SK-N-SH treated with all-trans-retinoic acid at 6 μM for 48 hours (cell line): ENCODE measurements at regions not wholly inside any gene's neighbourhood (a gene's known extent, or its start where the extent isn't known, plus 50 kb on each side); places are given as distances from the start of the nearest gene placed in this dataset.

Source experiments
- ATAC-seq: fragments of 200-7000 bp; cut with Tn5 transposase; 3 replicates; pipeline ENCODE4 v1.9.1; 2020; ENCODE audit warnings: mild to moderate bottlenecking, moderate library complexity
- ARNTL ChIP-seq: fragments of 450-650 bp; formaldehyde crosslinking; IDR thresholded peaks from 2 replicates; pipeline ENCODE4 v1.5.0; 2020; ENCODE audit warnings: low read depth, mild to moderate bottlenecking, moderate library complexity, borderline replicate concordance
- BACH2 ChIP-seq: fragments of 250-450 bp; sonication (Bioruptor Pico); IDR thresholded peaks from 2 replicates; pipeline ENCODE4 v1.9.0; 2021; ENCODE audit warnings: mild to moderate bottlenecking, borderline replicate concordance
- CREB5 ChIP-seq: fragments of 250-450 bp; sonication (Bioruptor Pico); IDR thresholded peaks from 2 replicates; pipeline ENCODE4 v1.5.1; 2020; ENCODE audit warnings: low read depth, mild to moderate bottlenecking, moderate library complexity
- CSDC2 ChIP-seq: fragments of 250-450 bp; sonication (Bioruptor Pico); IDR thresholded peaks from 2 replicates; pipeline ENCODE4 v1.5.0; 2020; ENCODE audit warnings: mild to moderate bottlenecking, moderate library complexity
- CSRNP3 ChIP-seq: fragments of 250-450 bp; sonication (Bioruptor Pico); IDR thresholded peaks from 2 replicates; pipeline ENCODE4 v1.5.1; 2021; ENCODE audit warnings: mild to moderate bottlenecking, moderate library complexity
- ESRRG ChIP-seq: fragments of 250-450 bp; sonication (Bioruptor Pico); IDR thresholded peaks from 2 replicates; pipeline ENCODE4 v1.6.1; 2021; ENCODE audit warnings: mild to moderate bottlenecking
- ISL1 ChIP-seq: fragments of 250-450 bp; sonication (Bioruptor Pico); IDR thresholded peaks from 2 replicates; pipeline ENCODE4 v2.1.2; 2022; ENCODE audit warnings: mild to moderate bottlenecking, moderate library complexity
- OSR1 ChIP-seq: fragments of 250-450 bp; sonication (Bioruptor Pico); IDR thresholded peaks from 2 replicates; pipeline ENCODE4 v1.8.0; 2022; ENCODE audit warnings: moderate library complexity, mild to moderate bottlenecking, inconsistent platforms
- PATZ1 ChIP-seq: fragments of 250-450 bp; sonication (Bioruptor Pico); IDR thresholded peaks from 2 replicates; pipeline ENCODE4 v1.8.0; 2020; ENCODE audit warnings: mild to moderate bottlenecking, moderate library complexity, borderline replicate concordance
- POU6F1 ChIP-seq: fragments of 250-450 bp; sonication (Bioruptor Pico); IDR thresholded peaks from 2 replicates; pipeline ENCODE4 v1.8.0; 2021; ENCODE audit warnings: low read depth, mild to moderate bottlenecking, moderate library complexity, borderline replicate concordance
- PPARA ChIP-seq: fragments of 250-450 bp; sonication (Bioruptor Pico); IDR thresholded peaks from 2 replicates; pipeline ENCODE4 v1.5.0; 2020; ENCODE audit warnings: mild to moderate bottlenecking, borderline replicate concordance
- RARB ChIP-seq: fragments of 250-450 bp; sonication (Bioruptor Pico); IDR thresholded peaks from 2 replicates; pipeline ENCODE4 v1.8.0; 2021; ENCODE audit warnings: mild to moderate bottlenecking, moderate library complexity
- SNAI2 ChIP-seq: fragments of 250-450 bp; sonication (Bioruptor Pico); IDR thresholded peaks from 2 replicates; pipeline ENCODE4 v1.5.0; 2020; ENCODE audit warnings: mild to moderate bottlenecking, moderate library complexity
- TCF4 ChIP-seq: fragments of 250-450 bp; sonication (Bioruptor Pico); IDR thresholded peaks from 2 replicates; pipeline ENCODE4 v1.8.0; 2021; ENCODE audit warnings: mild to moderate bottlenecking, moderate library complexity, borderline replicate concordance
- TOX ChIP-seq: fragments of 250-450 bp; sonication (Bioruptor Pico); IDR thresholded peaks from 2 replicates; pipeline ENCODE4 v1.8.0; 2021; ENCODE audit warnings: mild to moderate bottlenecking, moderate library complexity, borderline replicate concordance
- TSHZ2 ChIP-seq: fragments of 250-450 bp; sonication (Bioruptor Pico); IDR thresholded peaks from 2 replicates; pipeline ENCODE4 v1.5.0; 2020; ENCODE audit warnings: mild to moderate bottlenecking, moderate library complexity
- ZC3H10 ChIP-seq: fragments of 250-450 bp; sonication (Bioruptor Pico); IDR thresholded peaks from 2 replicates; pipeline ENCODE4 v1.5.1; 2021; ENCODE audit warnings: mild to moderate bottlenecking, moderate library complexity
- ZFP3 ChIP-seq: fragments of 250-450 bp; sonication (Bioruptor Pico); IDR thresholded peaks from 2 replicates; pipeline ENCODE4 v1.5.0; 2020; ENCODE audit warnings: mild to moderate bottlenecking, moderate library complexity
- ZFP30 ChIP-seq: fragments of 450-650 bp; formaldehyde crosslinking; IDR thresholded peaks from 2 replicates; pipeline ENCODE4 v1.5.0; 2022; ENCODE audit warnings: mild to moderate bottlenecking, moderate library complexity
- ZNF8 ChIP-seq: fragments of 450-650 bp; formaldehyde crosslinking; IDR thresholded peaks from 2 replicates; pipeline ENCODE4 v1.5.0; 2020; ENCODE audit warnings: mild to moderate bottlenecking, moderate library complexity

- TF ChIP-seq ISL1 (CRISPR knock-in tag) (no peak), ZC3H10 (CRISPR knock-in tag) (no peak), OSR1 (CRISPR knock-in tag) (no peak), CSRNP3 (CRISPR knock-in tag) (no peak), PPARA (CRISPR knock-in tag) (no peak), ZFP3 (no peak), BACH2 (CRISPR knock-in tag) (no peak), ZFP30 (CRISPR knock-in tag) (no peak), CSDC2 (no peak), POU6F1 (CRISPR knock-in tag) (no peak)
Measured at GRCh38 chr18:69209761-69210160, 190.9 kb upstream of the DOK6 start.

DNA sequence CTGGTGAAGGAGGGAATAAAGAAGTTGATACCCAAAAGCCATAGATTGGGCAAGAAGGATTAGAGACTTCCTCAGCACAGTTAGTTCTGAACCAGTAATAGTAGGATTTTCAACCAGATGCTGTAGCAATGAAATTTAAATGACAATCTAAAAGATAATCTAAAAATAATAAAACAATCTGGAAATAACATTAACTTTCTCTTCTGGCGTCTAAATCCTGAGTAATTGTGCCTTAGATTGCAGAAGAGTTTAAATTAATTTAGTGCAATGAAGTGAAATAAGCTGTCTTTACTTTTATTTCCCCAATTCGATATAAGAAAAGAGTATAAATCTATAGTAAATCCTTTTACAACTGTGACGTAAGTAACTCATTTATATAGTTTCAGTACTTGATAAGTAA is 186.8 kb upstream of the DOK6 start:
- no peak for ATAC-seq

More at GRCh38 chr18:69209761-69210160, 190.9 kb upstream of the DOK6 start:
- ATAC-seq = no peak

GRCh38 chr18:69215161-69215560 is 185.5 kb upstream of the DOK6 start:
- ATAC-seq = no peak
- TF ChIP-seq ARNTL (CRISPR knock-in tag) = no peak
- TF ChIP-seq ZFP3 = no peak
- TF ChIP-seq ZFP30 (CRISPR knock-in tag) = no peak
- TF ChIP-seq CREB5 (CRISPR knock-in tag) = no peak
- TF ChIP-seq CSRNP3 (CRISPR knock-in tag) = no peak
- no peak for TF ChIP-seq RARB (CRISPR knock-in tag)
- TF ChIP-seq TSHZ2 (CRISPR knock-in tag) = no peak
- TF ChIP-seq OSR1 (CRISPR knock-in tag) = no peak
- TF ChIP-seq ESRRG = no peak
- no peak for TF ChIP-seq ZNF8 (CRISPR knock-in tag)
- no peak for TF ChIP-seq CSDC2

More for the DNA sequence above, 186.8 kb upstream of the DOK6 start:
- TF ChIP-seq TOX (CRISPR knock-in tag) = no peak
- no peak for TF ChIP-seq ZC3H10 (CRISPR knock-in tag)
- no peak for TF ChIP-seq PATZ1 (CRISPR knock-in tag)
- no peak for TF ChIP-seq RARB (CRISPR knock-in tag)
- no peak for TF ChIP-seq SNAI2 (CRISPR knock-in tag)
- TF ChIP-seq BACH2 (CRISPR knock-in tag) = no peak
- no peak for TF ChIP-seq CREB5 (CRISPR knock-in tag)
- TF ChIP-seq ISL1 (CRISPR knock-in tag) = peak; percentile 32; the same call in 1 of the 2 replicates
- TF ChIP-seq ARNTL (CRISPR knock-in tag) = no peak
- no peak for TF ChIP-seq ZNF8 (CRISPR knock-in tag)
- peak; percentile 85; the same call in 1 of the 2 replicates for TF ChIP-seq TCF4 (CRISPR knock-in tag)
- no peak for TF ChIP-seq ZFP30 (CRISPR knock-in tag)
- TF ChIP-seq OSR1 (CRISPR knock-in tag) = no peak
- TF ChIP-seq, all 23 proteins: peak for 2
